ENCODE measurements at regions not wholly inside any gene's neighbourhood (a gene's known extent, or its start where the extent isn't known, plus 50 kb on each side); places are given as distances from the start of the nearest gene placed in this dataset.

- ChIA-PET POLR2A (ENCODE audit: partially characterized antibody) (no interaction called here), CTCF (ENCODE audit: partially characterized antibody) (interaction anchor here (1.3 kb wide), 1 partner anchor 18 kb away, joined by 3 read pairs; no protein-coding TSS in a partner anchor)
- Histone ChIP-seq H3K23me2 (ENCODE audit: low read depth, low read length) (peaks cover 6% of the 10 kb centered on the region; the same call in 1 of the 2 replicates), H3K79me1 (ENCODE audit: low read depth, low read length) (no peaks in the 10 kb centered on the region), H2AK5ac (ENCODE audit: low read depth, low read length) (0 out of 2 replicates have a peak overlapping the region, but pooled peaks have one; percentile 53), H4K8ac (ENCODE audit: extremely low read depth, insufficient read depth, low read length) (no peak overlapping the region), H3K56ac (replicated peaks; ENCODE audit: insufficient read length, low read depth, low read length) (no peak overlapping the region), H2BK12ac (ENCODE audit: low read depth, low read length) (no peak overlapping the region), H3K36me3 (ENCODE audit: control insufficient read depth in 2 of 4, insufficient read depth in 4 of 4, low read length in 3 of 4) (no peaks in the 10 kb centered on the region), H2BK20ac (ENCODE audit: low read length) (no peak overlapping the region), H2BK15ac (ENCODE audit: low read length) (no peak overlapping the region), H2AFZ (ENCODE audit: low read length) (no peak overlapping the region), H3K9me3 (ENCODE audit: insufficient read depth in 2 of 2, low read depth in 1 of 2, low read length in 1 of 2) (no peaks in the 10 kb centered on the region), H3K27me3 (replicated peaks in 1 of 4; ENCODE audit: control insufficient read depth in 3 of 4, extremely low read depth in 1 of 4, insufficient read depth in 3 of 4, low read length in 3 of 4) (peaks cover 18 to 56% (median 40%) of the 10 kb centered on the region in 4 experiments), H3K23ac (ENCODE audit: insufficient read length) (no peak overlapping the region), H3K4me1 (replicated peaks in 1 of 4; ENCODE audit: control insufficient read depth in 3 of 4, insufficient read depth in 4 of 4, low read length in 3 of 4) (peaks cover 2 to 3% (median 2%) of the 10 kb centered on the region in 4 experiments; a peak in 4 of 7 replicates), H3K4me2 (ENCODE audit: insufficient read depth in 1 of 2, low read depth in 2 of 2, low read length in 2 of 2) (no peak overlapping the region; a peak in 1 of 4 replicates), H4K91ac (replicated peaks; ENCODE audit: insufficient read length, low read length) (no peak overlapping the region), H3K4ac (replicated peaks; ENCODE audit: insufficient read length, low read depth, low read length) (no peak overlapping the region), H3K9ac (replicated peaks in 1 of 4; ENCODE audit: extremely low read depth in 1 of 4, low read depth in 3 of 4, low read length in 3 of 4) (no peak overlapping the region), H2BK5ac (ENCODE audit: low read depth, low read length) (no peak overlapping the region), H3K14ac (ENCODE audit: insufficient read length) (no peak overlapping the region), H4K5ac (ENCODE audit: insufficient read length, low read depth, low read length) (no peak overlapping the region), H4K20me1 (replicated peaks in 1 of 2; ENCODE audit: control insufficient read depth in 1 of 2, insufficient read depth in 2 of 2, low read length in 2 of 2) (no peaks in the 10 kb centered on the region), H3K27ac (ENCODE audit: low read depth, low read length) (no peak overlapping the region), H3K4me3 (ENCODE audit: extremely low read depth in 1 of 4, insufficient read depth in 2 of 4, low read depth in 3 of 4, low read length in 4 of 4) (no peak overlapping the region), H2BK120ac (replicated peaks; ENCODE audit: low read depth, low read length) (no peak overlapping the region), H3K18ac (ENCODE audit: extremely low read depth, low read length) (no peak overlapping the region), H3K79me2 (ENCODE audit: control insufficient read depth in 1 of 2, insufficient read depth in 2 of 2, low read length in 2 of 2) (no peaks in the 10 kb centered on the region)
- 62% methylated on average over 3 of the region's 3 CpGs; no CpG with 5 or more reads in 1 of the 2 experiments for WGBS, 2 experiments (ENCODE audit: extremely low coverage in 1 of 2, insufficient coverage in 1 of 2, insufficient read length in 1 of 2, insufficient replicate concordance in 2 of 2, low coverage in 1 of 2, low lambda C conversion rate in 2 of 2, missing lambda C conversion rate in 1 of 2)
- DNase-seq (ENCODE audit: low read depth in 1 of 2, low spot score in 2 of 2) (no peak), FAIRE-seq (no peak)
- no peak for TF ChIP-seq CHD1 (IDR thresholded peaks at IDR 0.05; ENCODE audit: low read depth, low read length)
- TF ChIP-seq NANOG (IDR thresholded peaks at IDR 0.05; ENCODE audit: insufficient read depth, low read depth, low read length, poor library complexity, severe bottlenecking) = no peak
- no peak for TF ChIP-seq KDM1A (IDR thresholded peaks at IDR 0.05; ENCODE audit: borderline replicate concordance, low read length)
- no peak for TF ChIP-seq SAP30 (IDR thresholded peaks at IDR 0.05; ENCODE audit: insufficient read depth, insufficient replicate concordance, low read length)
- TF ChIP-seq CREB1 (IDR thresholded peaks at IDR 0.05) = no peak
- no peak for TF ChIP-seq SIRT6 (IDR thresholded peaks at IDR 0.05; ENCODE audit: low read length)
- no peak for TF ChIP-seq SP2 (IDR thresholded peaks at IDR 0.05; ENCODE audit: low read length)
- no peak for TF ChIP-seq CBX8 (IDR thresholded peaks at IDR 0.05; ENCODE audit: borderline replicate concordance, low read depth, low read length)
- no peak for TF ChIP-seq RAD21 (IDR thresholded peaks at IDR 0.05 in 1 of 2, conservative IDR thresholded peaks at IDR 0.05 in 1 of 2; ENCODE audit: low read depth in 2 of 2, low read length in 2 of 2)
- no peak for TF ChIP-seq ATF2 (IDR thresholded peaks at IDR 0.05; ENCODE audit: low read length)
- TF ChIP-seq JUND (IDR thresholded peaks at IDR 0.05; ENCODE audit: low read length) = no peak
- TF ChIP-seq TEAD4 (IDR thresholded peaks at IDR 0.05; ENCODE audit: low read depth, low read length) = no peak
Measured at GRCh38 chrX:139206914-139207313, 323.6 kb upstream of the F9 start.
